Small intestine (tissue), 7 donors: ENCODE measurements at regions not wholly inside any gene's neighbourhood (a gene's known extent, or its start where the extent isn't known, plus 50 kb on each side); places are given as distances from the start of the nearest gene placed in this dataset.

Experiments used
- DNase-seq, 2 donors: peaks; one replicate each; pipeline versions ENCODE4 v3.0.0 to v3.0.0-alpha.2; 2013
- FAIRE-seq: peaks from 2 replicates; lab custom pipeline; 2012; peaks lifted over from hg19 to GRCh38; lab: Jason Lieb, UNC
- H3K27ac ChIP-seq, 3 donors: one replicate each; pipeline ENCODE4 v1.5.1; 2013; ENCODE audit warnings: low read length in 2 of 3, mild to moderate bottlenecking in 2 of 3, control low read depth in 1 of 3, inconsistent platforms in 1 of 3, low read depth in 1 of 3, moderate library complexity in 1 of 3
- H3K27me3 ChIP-seq, 3 donors: one replicate each; pipeline ENCODE4 v1.6.1; 2013; ENCODE audit warnings: low read length in 3 of 3, inconsistent platforms in 1 of 3; ENCODE audit not compliant: control insufficient read depth in 3 of 3, insufficient read depth in 3 of 3
- H3K36me3 ChIP-seq, 3 donors: one replicate each; pipeline ENCODE4 v1.6.1; 2013; ENCODE audit warnings: low read length in 3 of 3, inconsistent platforms in 1 of 3, low read depth in 1 of 3, mild to moderate bottlenecking in 1 of 3, moderate library complexity in 1 of 3; ENCODE audit not compliant: control insufficient read depth in 3 of 3, insufficient read depth in 2 of 3
- H3K4me1 ChIP-seq, 3 donors: one replicate each; pipeline ENCODE4 v1.6.1; 2013; ENCODE audit warnings: low read length in 2 of 3, inconsistent platforms in 1 of 3, low read depth in 1 of 3, mild to moderate bottlenecking in 1 of 3, moderate library complexity in 1 of 3; ENCODE audit not compliant: control insufficient read depth in 3 of 3, insufficient read depth in 2 of 3
- H3K4me3 ChIP-seq, 3 donors: one replicate each; pipeline ENCODE4 v1.5.1; 2013; ENCODE audit warnings: low read length in 3 of 3, control low read depth in 1 of 3, inconsistent platforms in 1 of 3, low read depth in 1 of 3, mild to moderate bottlenecking in 1 of 3, moderate library complexity in 1 of 3
- H3K9me3 ChIP-seq, 2 donors: one replicate each; pipeline ENCODE4 v1.6.1; 2013; ENCODE audit warnings: low read depth in 1 of 2, low read length in 1 of 2; ENCODE audit not compliant: control insufficient read depth in 2 of 2, insufficient read depth in 1 of 2
- WGBS, 3 donors: extraction: QIAGEN DNeasy Blood & Tissue Kit; methylation state at CpG; one replicate each; pipeline ENCODE4 v1.1.7; 2013; 5-methylcytosine and 5-hydroxymethylcytosine counted together
- donor health status: healthy with polysubstance abuse.
- donor health status: control.
- donor health status: control.
- donor health status: Bipolar disorder and iron deficiency.
- donor health status: healthy.

DNA sequence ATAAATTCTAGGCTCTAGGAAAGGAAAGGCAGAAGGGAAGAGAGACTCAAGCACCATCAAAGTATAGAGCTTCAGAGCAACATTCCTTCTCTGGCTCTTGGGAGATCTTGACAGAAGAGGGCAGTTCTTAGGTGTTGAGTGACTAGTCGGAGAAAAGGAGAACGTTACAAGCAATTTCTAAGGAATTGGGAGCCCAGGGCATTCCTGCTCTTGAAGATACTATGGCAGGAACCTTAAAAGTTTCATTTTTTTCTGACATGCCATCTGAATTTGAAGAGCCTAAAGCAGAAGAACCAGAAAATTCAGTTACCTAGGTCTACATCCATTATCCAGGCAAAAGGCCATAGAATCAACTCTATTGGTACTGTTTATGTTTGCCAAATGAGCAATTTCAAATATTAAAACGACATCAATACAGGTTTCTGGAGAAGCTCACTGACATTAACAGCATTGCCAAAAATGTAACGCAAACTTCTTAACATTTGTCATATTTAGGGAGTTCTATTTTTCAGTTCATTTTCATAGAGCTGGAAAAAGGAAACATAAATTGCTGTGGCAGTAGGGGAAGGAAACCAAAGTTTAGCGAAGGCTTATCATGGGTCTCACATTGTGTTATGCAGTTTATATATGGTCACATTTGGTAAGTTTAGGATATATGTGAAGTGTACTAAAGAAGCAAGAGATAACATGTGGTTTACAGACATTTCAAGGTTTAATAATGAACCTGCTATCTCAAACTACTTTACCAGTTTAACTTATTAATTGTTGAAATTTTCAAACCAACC, 210.1 kb upstream of the NRIP1 start:
- H3K4me1 ChIP-seq: no peaks in the 10 kb centered on the region
- DNase-seq (no peak), FAIRE-seq (no peak)
- no peak overlapping the region for H3K4me3 ChIP-seq
- no peak overlapping the region for H3K27ac ChIP-seq
- WGBS, 3 donors: 76 to 88% (median 85%) methylated on average over 5 of the region's 5 CpGs
- no peaks in the 10 kb centered on the region for H3K36me3 ChIP-seq
- H3K9me3 ChIP-seq: no peaks in the 10 kb centered on the region
- no peaks in the 10 kb centered on the region for H3K27me3 ChIP-seq

DNA sequence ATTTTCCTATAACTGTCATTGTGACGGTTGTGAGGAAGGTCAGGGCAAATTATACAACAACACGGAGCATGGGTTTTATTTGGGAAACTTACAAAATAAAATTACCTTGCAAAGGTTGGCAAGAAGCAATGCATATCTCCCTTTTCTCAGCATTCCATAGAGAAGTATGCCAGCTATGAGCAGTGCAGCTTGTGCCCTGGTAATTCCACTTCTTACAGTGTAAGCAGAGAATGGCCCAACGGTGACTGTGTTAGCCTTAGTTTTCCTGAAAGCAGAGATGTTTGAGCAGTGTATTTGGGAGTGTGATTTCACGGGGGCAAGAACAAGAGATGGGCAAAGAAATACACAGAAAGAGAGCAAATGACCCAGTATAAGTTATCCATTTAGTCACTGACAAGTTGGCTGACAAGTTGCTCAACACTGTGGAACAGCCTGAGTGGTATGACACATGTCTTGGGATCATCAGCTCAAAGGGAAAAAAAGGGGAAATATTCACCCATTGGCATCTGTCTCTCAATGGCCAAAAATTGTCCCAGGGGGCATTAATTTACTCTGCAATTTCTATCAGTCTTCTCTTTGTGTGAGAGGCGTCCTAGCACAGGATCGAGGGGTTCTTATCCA, 210.9 kb upstream of the NRIP1 start:
- H3K27ac ChIP-seq: no peak overlapping the region
- 83 to 88% (median 85%) methylated on average over 6 of the region's 6 CpGs for WGBS, 3 donors
- peak in 1 of 2 donors; percentile 13 for DNase-seq
- FAIRE-seq: no peak
- no peak overlapping the region for H3K4me3 ChIP-seq
- no peaks in the 10 kb centered on the region for H3K4me1 ChIP-seq
- H3K36me3 ChIP-seq: no peaks in the 10 kb centered on the region
- no peaks in the 10 kb centered on the region for H3K27me3 ChIP-seq
- peaks cover 0 to under 1% of the 10 kb centered on the region in 2 donors for H3K9me3 ChIP-seq

DNA sequence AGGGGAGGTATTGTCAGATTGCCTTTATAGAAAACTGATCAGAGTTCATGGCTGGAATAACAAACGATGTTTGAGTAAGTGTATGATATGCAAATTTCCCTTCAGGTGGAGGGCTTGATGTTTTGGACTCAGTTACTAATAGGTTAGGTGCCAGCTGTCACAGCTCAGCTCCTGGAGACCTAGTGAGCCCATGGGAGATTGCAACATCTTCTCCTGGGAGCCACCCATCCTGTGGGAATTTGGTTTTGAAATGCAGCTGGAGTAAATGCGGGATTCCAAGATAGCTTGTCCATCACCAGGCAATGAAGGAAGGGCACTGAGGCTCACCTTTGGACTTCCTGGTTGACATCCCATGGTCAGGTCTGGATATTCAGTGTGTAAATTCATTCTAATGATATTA, 211.4 kb upstream of the NRIP1 start:
- FAIRE-seq (no peak), DNase-seq (peak in 1 of 2 donors; percentile 8)
- WGBS, 3 donors: 42 to 83% (median 51%) methylated on average over 2 of the region's 2 CpGs
- no peak overlapping the region for H3K4me3 ChIP-seq
- peaks cover 0 to 5% of the 10 kb centered on the region in 2 donors for H3K9me3 ChIP-seq
- no peaks in the 10 kb centered on the region for H3K27me3 ChIP-seq
- H3K27ac ChIP-seq: no peak overlapping the region
- H3K4me1 ChIP-seq: no peaks in the 10 kb centered on the region
- no peaks in the 10 kb centered on the region for H3K36me3 ChIP-seq

DNA sequence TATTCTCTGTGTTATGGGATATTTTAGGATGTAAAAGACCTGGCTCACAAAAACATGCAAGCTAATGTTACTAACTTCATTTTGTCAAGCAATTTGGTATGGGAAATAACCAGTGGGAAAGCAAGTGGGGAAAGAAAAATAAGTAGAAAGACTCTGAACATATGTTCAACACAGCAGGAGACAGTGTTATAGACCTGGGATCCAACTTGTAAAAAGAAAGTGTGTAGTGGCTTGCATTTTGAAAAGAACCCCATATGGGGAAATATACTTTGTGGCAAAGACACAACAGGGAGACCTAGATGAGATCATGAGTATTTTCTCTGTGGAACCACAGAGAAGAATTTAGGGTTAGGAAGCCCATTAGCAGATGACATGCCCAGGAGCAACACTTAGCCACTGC, 212.7 kb upstream of the NRIP1 start:
- Histone ChIP-seq H3K27me3 (no peaks in the 10 kb centered on the region), H3K4me1 (no peaks in the 10 kb centered on the region), H3K36me3 (no peaks in the 10 kb centered on the region), H3K9me3 (peaks cover 0 to 9% of the 10 kb centered on the region in 2 donors), H3K27ac (no peak overlapping the region), H3K4me3 (no peak overlapping the region)
- DNase-seq (no peak), FAIRE-seq (no peak)

DNA sequence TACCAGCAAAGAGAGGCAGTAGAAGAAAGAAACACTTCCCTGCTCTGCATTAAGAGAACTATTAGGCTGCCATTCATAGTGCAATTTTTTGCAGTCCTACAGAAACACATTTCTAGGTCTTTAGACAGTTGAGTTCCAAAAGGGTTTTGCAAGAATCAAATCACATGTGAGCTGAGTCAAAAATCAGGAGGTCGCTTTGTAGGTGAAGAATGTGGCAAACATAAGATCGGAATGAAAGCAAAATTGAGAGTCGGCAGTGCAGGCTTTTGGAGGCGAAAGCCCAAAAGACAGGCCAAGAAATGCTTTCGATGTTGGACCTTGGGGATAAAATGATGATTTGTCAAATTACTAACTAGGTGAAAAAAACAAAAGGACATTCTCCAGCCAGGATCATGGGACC, 213.5 kb upstream of the NRIP1 start:
- H3K27ac ChIP-seq: no peak overlapping the region
- no peaks in the 10 kb centered on the region for H3K36me3 ChIP-seq
- peaks cover 0 to 9% of the 10 kb centered on the region in 2 donors for H3K9me3 ChIP-seq
- H3K4me3 ChIP-seq: no peak overlapping the region
- no peaks in the 10 kb centered on the region for H3K4me1 ChIP-seq
- DNase-seq (no peak), FAIRE-seq (no peak)
- 95 to 97% (median 96%) methylated on average over 5 of the region's 5 CpGs for WGBS, 3 donors
- no peaks in the 10 kb centered on the region for H3K27me3 ChIP-seq

DNA sequence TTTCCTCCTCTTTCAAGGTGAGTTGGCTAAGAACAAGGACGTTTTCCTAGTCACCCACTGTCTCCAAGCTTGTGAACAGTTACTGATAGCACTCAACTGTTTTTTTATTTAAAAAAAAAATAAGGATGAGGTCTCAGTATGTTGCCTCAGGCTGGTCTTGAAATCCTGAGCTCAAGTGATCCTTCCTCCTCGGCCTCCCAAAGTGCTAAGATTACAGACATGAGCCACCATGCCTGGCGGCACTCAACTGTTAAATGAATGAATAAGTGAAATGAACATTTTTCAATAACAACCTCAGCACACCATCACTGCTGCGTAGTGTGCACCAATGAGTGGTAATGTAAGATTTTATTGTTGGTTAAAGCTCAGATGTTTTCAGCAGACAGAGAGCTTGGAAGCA, 214.1 kb upstream of the NRIP1 start:
- 78 to 83% (median 83%) methylated on average over 4 of the region's 4 CpGs for WGBS, 3 donors
- Histone ChIP-seq H3K9me3 (peaks cover 0 to 9% of the 10 kb centered on the region in 2 donors), H3K4me3 (no peak overlapping the region), H3K4me1 (no peaks in the 10 kb centered on the region), H3K27ac (no peak overlapping the region), H3K36me3 (no peaks in the 10 kb centered on the region), H3K27me3 (no peaks in the 10 kb centered on the region)
- no peak for FAIRE-seq
- DNase-seq: no peak

DNA sequence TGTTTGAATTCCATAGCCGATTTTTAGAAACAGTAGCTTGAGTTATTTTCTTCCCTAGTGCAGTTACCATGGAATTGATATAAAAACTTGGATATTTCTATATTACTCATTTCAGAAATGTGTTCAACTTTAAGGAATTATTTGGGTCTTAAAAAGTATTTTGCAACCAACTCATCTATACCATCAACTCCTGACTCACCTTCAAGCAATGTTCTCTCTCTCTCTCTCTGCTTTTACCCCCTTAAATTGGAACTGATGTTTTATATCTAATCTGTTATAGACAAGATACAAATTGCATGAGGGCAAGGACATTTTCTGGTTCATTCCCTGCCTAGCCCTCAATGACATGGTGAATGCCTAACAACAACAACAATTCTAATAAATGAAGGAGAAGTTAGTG, 214.7 kb upstream of the NRIP1 start:
- no peak overlapping the region for H3K4me3 ChIP-seq
- H3K9me3 ChIP-seq: peaks cover 0 to 9% of the 10 kb centered on the region in 2 donors
- H3K36me3 ChIP-seq: no peaks in the 10 kb centered on the region
- no peak for FAIRE-seq
- no peaks in the 10 kb centered on the region for H3K4me1 ChIP-seq
- H3K27me3 ChIP-seq: no peaks in the 10 kb centered on the region
- WGBS, 3 donors: 84 to 92% (median 90%) methylated on average over 1 of the region's 1 CpG
- DNase-seq: no peak
- H3K27ac ChIP-seq: no peak overlapping the region

DNA sequence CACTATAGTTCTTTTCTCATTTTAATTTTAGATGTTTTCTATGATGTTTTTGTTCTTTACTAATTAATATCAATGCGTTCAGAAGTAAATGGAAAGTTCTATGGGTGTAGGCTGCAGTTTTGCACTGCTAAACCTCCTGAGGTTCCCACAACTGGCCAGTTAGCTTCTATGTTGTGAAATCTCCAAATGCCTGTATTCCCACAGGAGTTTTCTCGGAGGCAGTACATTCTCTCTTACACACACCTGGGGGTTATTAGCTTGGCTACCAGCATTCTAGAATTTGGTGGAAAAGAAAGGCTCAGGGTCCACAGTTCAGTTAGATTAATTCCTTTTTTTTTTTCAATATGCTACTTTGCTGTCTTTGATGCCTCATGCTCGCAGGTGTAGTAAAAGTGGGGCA, 216.9 kb upstream of the NRIP1 start:
- no peaks in the 10 kb centered on the region for H3K4me1 ChIP-seq
- peaks cover 0 to 9% of the 10 kb centered on the region in 2 donors for H3K9me3 ChIP-seq
- H3K36me3 ChIP-seq: no peaks in the 10 kb centered on the region
- H3K27ac ChIP-seq: no peak overlapping the region
- H3K27me3 ChIP-seq: no peaks in the 10 kb centered on the region
- 92 to 97% (median 92%) methylated on average over 3 of the region's 3 CpGs for WGBS, 3 donors
- DNase-seq: no peak
- no peak for FAIRE-seq
- H3K4me3 ChIP-seq: no peak overlapping the region
